ENCODE measurements at regions not wholly inside any gene's neighbourhood (a gene's known extent, or its start where the extent isn't known, plus 50 kb on each side); places are given as distances from the start of the nearest gene placed in this dataset.

- TF ChIP-seq IRF1 (CRISPR knock-in tag; IDR thresholded peaks at IDR 0.05) (no peak), OVOL2 (CRISPR knock-in tag; IDR thresholded peaks at IDR 0.05; ENCODE audit: borderline replicate concordance) (no peak), ZBTB21 (CRISPR knock-in tag; IDR thresholded peaks at IDR 0.05; ENCODE audit: borderline replicate concordance) (no peak)
Observed at GRCh38 chr19:27657271-27658051, 1555.5 kb downstream of the UQCRFS1 start (continued).

- H3K9me3 Mint-ChIP-seq = peaks cover 96% of the 10 kb centered on the region
- CTCF ChIA-PET = no interaction called here
- H3K4me1 Mint-ChIP-seq = no peaks in the 10 kb centered on the region
- ATAC-seq = no peak
- POLR2A ChIA-PET = no interaction called here
- H3K36me3 Mint-ChIP-seq = peaks cover 86% of the 10 kb centered on the region
- TF ChIP-seq STAT6 (CRISPR knock-in tag; conservative IDR thresholded peaks at IDR 0.05; ENCODE audit: low read depth) (no peak), HMGXB4 (CRISPR knock-in tag; IDR thresholded peaks at IDR 0.05) (no peak), IRF1 (CRISPR knock-in tag; IDR thresholded peaks at IDR 0.05) (no peak), TP53 (CRISPR knock-in tag; IDR thresholded peaks at IDR 0.05) (no peak), NR2C2 (CRISPR knock-in tag; IDR thresholded peaks at IDR 0.05) (no peak), MXD4 (CRISPR knock-in tag; IDR thresholded peaks at IDR 0.05; ENCODE audit: borderline replicate concordance) (no peak), RELA (CRISPR knock-in tag; IDR thresholded peaks at IDR 0.05; ENCODE audit: borderline replicate concordance) (no peak), E2F1 (CRISPR knock-in tag; IDR thresholded peaks at IDR 0.05) (no peak), CREB1 (CRISPR knock-in tag; IDR thresholded peaks at IDR 0.05) (no peak), NFE2L1 (CRISPR knock-in tag; IDR thresholded peaks at IDR 0.05) (no peak), CTCF (IDR thresholded peaks at IDR 0.05) (no peak), GRHL2 (CRISPR knock-in tag; IDR thresholded peaks at IDR 0.05; ENCODE audit: insufficient replicate concordance, severe bottlenecking) (no peak), MAX (CRISPR knock-in tag; IDR thresholded peaks at IDR 0.05) (no peak)
- DNase-seq (ENCODE audit: low spot score) = no peak
- H3K4me3 Mint-ChIP-seq = no peak overlapping the region
- peaks cover 16% of the 10 kb centered on the region for H3K27me3 Mint-ChIP-seq (ENCODE audit: low read depth)
- no peak overlapping the region for H3K27ac Mint-ChIP-seq
Observed at GRCh38 chr19:27654266-27654990, 1558.5 kb downstream of the UQCRFS1 start.

All from WTC11 (cell line).